ENCODE measurements at regions not wholly inside any gene's neighbourhood (a gene's known extent, or its start where the extent isn't known, plus 50 kb on each side); places are given as distances from the start of the nearest gene placed in this dataset.
"Not testable (repeated sequence)": the region's sequence is repeated elsewhere in the genome, so short reads cannot be mapped to it uniquely, and the experiment has no call there.

GRCh38 chr3:181534781-181535221 is 176.9 kb upstream of the SOX2 start:
- DNase-seq (ENCODE audit: low read depth in 4 of 4, low spot score in 1 of 4), result no peak

- no peak for DNase-seq (ENCODE audit: low read depth in 4 of 4, low spot score in 1 of 4)
Observed at GRCh38 chr3:181533811-181534210, 177.9 kb upstream of the SOX2 start.

GRCh38 chr3:181530584-181530983 is 181.1 kb upstream of the SOX2 start:
- DNase-seq (ENCODE audit: low read depth in 4 of 4, low spot score in 1 of 4), result no peak

- DNase-seq (ENCODE audit: low read depth in 4 of 4, low spot score in 1 of 4), result no peak
Observed at GRCh38 chr3:181521831-181522230, 189.9 kb upstream of the SOX2 start.

GRCh38 chr3:181518222-181518621 is 193.5 kb upstream of the SOX2 start:
- DNase-seq (ENCODE audit: low read depth in 4 of 4, low spot score in 1 of 4), result no peak

- no peak for DNase-seq (ENCODE audit: low read depth in 4 of 4, low spot score in 1 of 4)
Observed at GRCh38 chr3:181512787-181513186, 198.9 kb upstream of the SOX2 start.

- DNase-seq (ENCODE audit: low read depth in 4 of 4, low spot score in 1 of 4), result no peak
Observed at GRCh38 chr3:181510500-181510899, 201.2 kb upstream of the SOX2 start.

- no peak for DNase-seq (ENCODE audit: low read depth in 4 of 4, low spot score in 1 of 4)
Observed at GRCh38 chr3:181497358-181497757, 214.4 kb upstream of the SOX2 start.

GRCh38 chr3:181493423-181493822 is 218.3 kb upstream of the SOX2 start:
- DNase-seq (ENCODE audit: low read depth in 4 of 4, low spot score in 1 of 4), result no peak

- DNase-seq (ENCODE audit: low read depth in 4 of 4, low spot score in 1 of 4), result no peak
Observed at GRCh38 chr3:181488536-181488935, 223.2 kb upstream of the SOX2 start.

- DNase-seq (ENCODE audit: low read depth in 4 of 4, low spot score in 1 of 4), result no peak
Observed at GRCh38 chr3:181487236-181487978, 224.3 kb upstream of the SOX2 start.

- DNase-seq (ENCODE audit: low read depth in 4 of 4, low spot score in 1 of 4), result no peak
Observed at GRCh38 chr3:181486141-181486885, 225.4 kb upstream of the SOX2 start.

- DNase-seq (ENCODE audit: low read depth in 4 of 4, low spot score in 1 of 4), result no peak
Observed at GRCh38 chr3:181484026-181484425, 227.7 kb upstream of the SOX2 start.

- not testable (repeated sequence) for DNase-seq (ENCODE audit: low read depth in 4 of 4, low spot score in 1 of 4)
Observed at GRCh38 chr3:181475146-181475545, 236.6 kb upstream of the SOX2 start.

GRCh38 chr3:181470349-181470748 is 241.4 kb upstream of the SOX2 start:
- DNase-seq (ENCODE audit: low read depth in 4 of 4, low spot score in 1 of 4), result no peak

- no peak for DNase-seq (ENCODE audit: low read depth in 4 of 4, low spot score in 1 of 4)
Observed at GRCh38 chr3:181464033-181464694, 247.6 kb upstream of the SOX2 start.

- DNase-seq (ENCODE audit: low read depth in 4 of 4, low spot score in 1 of 4), result no peak
Observed at GRCh38 chr3:181461381-181461780, 250.3 kb upstream of the SOX2 start.

- no peak for DNase-seq (ENCODE audit: low read depth in 4 of 4, low spot score in 1 of 4)
Observed at GRCh38 chr3:181459516-181459915, 252.2 kb upstream of the SOX2 start.

- no peak for DNase-seq (ENCODE audit: low read depth in 4 of 4, low spot score in 1 of 4)
Observed at GRCh38 chr3:181458857-181459256, 252.9 kb upstream of the SOX2 start.

GRCh38 chr3:181457756-181458155 is 254.0 kb upstream of the SOX2 start:
- DNase-seq (ENCODE audit: low read depth in 4 of 4, low spot score in 1 of 4), result no peak

- no peak for DNase-seq (ENCODE audit: low read depth in 4 of 4, low spot score in 1 of 4)
Observed at GRCh38 chr3:181457190-181457589, 254.5 kb upstream of the SOX2 start.

- DNase-seq (ENCODE audit: low read depth in 4 of 4, low spot score in 1 of 4), result no peak
Observed at GRCh38 chr3:181455276-181455675, 256.4 kb upstream of the SOX2 start.
